ENCODE measurements at regions not wholly inside any gene's neighbourhood (a gene's known extent, or its start where the extent isn't known, plus 50 kb on each side); places are given as distances from the start of the nearest gene placed in this dataset.

DNA sequence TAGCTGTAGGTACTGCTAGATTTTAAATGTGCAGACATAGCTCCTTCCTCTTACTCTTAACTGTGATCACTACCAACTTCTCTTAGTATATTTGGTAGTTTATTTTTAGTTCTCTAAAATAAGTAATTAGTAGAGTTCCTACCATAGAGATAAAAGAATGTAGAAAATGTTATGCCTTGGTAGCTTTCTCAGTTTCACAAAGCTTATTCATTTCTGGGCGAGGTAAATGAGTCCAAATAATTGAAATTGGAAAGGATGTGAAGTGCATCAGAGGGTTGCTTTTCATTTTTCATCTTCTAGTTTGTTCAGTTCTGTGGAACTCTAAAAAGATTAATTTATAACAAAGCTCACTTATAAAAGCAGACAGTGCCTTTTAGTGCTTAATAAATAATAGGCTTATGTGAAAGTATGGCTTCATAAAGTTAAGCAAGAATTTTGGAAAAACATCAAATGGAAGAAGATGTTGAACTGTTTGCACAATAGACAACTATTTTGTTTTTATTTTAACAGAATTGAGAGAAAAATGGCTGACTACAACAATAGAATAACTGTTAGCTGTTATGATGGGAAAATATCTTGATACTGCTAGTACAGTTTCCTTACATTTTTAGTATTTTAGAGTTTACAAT lies 303.7 kb downstream of the UTRN start:
- Histone ChIP-seq H2BK120ac (replicated peaks; ENCODE audit: low read depth, low read length) (no peak overlapping the region), H3K9me3 (ENCODE audit: insufficient read depth in 2 of 2, low read depth in 1 of 2, low read length in 1 of 2) (no peaks in the 10 kb centered on the region; a peak in 1 of 4 replicates), H3K14ac (ENCODE audit: insufficient read length) (no peak overlapping the region), H3K4me2 (ENCODE audit: insufficient read depth in 1 of 2, low read depth in 2 of 2, low read length in 2 of 2) (no peak overlapping the region), H3K79me1 (ENCODE audit: low read depth, low read length) (0 out of 2 replicates have a peak, but pooled peaks cover 3% of the 10 kb centered on the region), H3K4me3 (ENCODE audit: extremely low read depth in 1 of 4, insufficient read depth in 2 of 4, low read depth in 3 of 4, low read length in 4 of 4) (no peak overlapping the region), H3K23ac (ENCODE audit: insufficient read length) (no peak overlapping the region), H3K18ac (ENCODE audit: extremely low read depth, low read length) (no peak overlapping the region), H2AFZ (ENCODE audit: low read length) (no peak overlapping the region), H3K9ac (replicated peaks in 1 of 4; ENCODE audit: extremely low read depth in 1 of 4, low read depth in 3 of 4, low read length in 3 of 4) (no peak overlapping the region), H3K79me2 (ENCODE audit: control insufficient read depth in 1 of 2, insufficient read depth in 2 of 2, low read length in 2 of 2) (peaks cover 0 to 24% of the 10 kb centered on the region in 2 experiments; a peak in 2 of 4 replicates), H2BK12ac (ENCODE audit: low read depth, low read length) (no peak overlapping the region), H2AK5ac (ENCODE audit: low read depth, low read length) (no peak overlapping the region), H3K23me2 (ENCODE audit: low read depth, low read length) (no peaks in the 10 kb centered on the region), H2BK20ac (ENCODE audit: low read length) (no peak overlapping the region), H3K56ac (replicated peaks; ENCODE audit: insufficient read length, low read depth, low read length) (no peak overlapping the region), H4K91ac (replicated peaks; ENCODE audit: insufficient read length, low read length) (no peak overlapping the region), H4K5ac (ENCODE audit: insufficient read length, low read depth, low read length) (no peak overlapping the region), H2BK15ac (ENCODE audit: low read length) (no peak overlapping the region), H2BK5ac (ENCODE audit: low read depth, low read length) (no peak overlapping the region), H3K27me3 (replicated peaks in 1 of 4; ENCODE audit: control insufficient read depth in 3 of 4, extremely low read depth in 1 of 4, insufficient read depth in 3 of 4, low read length in 3 of 4) (no peaks in the 10 kb centered on the region), H3K4me1 (replicated peaks in 1 of 4; ENCODE audit: control insufficient read depth in 3 of 4, insufficient read depth in 4 of 4, low read length in 3 of 4) (peaks cover 0 to 3% (median 1%) of the 10 kb centered on the region in 4 experiments; a peak in 4 of 7 replicates), H3K27ac (ENCODE audit: low read depth, low read length) (no peak overlapping the region), H4K20me1 (replicated peaks in 1 of 2; ENCODE audit: control insufficient read depth in 1 of 2, insufficient read depth in 2 of 2, low read length in 2 of 2) (no peaks in the 10 kb centered on the region), H3K36me3 (ENCODE audit: control insufficient read depth in 2 of 4, insufficient read depth in 4 of 4, low read length in 3 of 4) (peaks cover 0 to 17% (median 6%) of the 10 kb centered on the region in 4 experiments; a peak in 3 of 8 replicates), H3K4ac (replicated peaks; ENCODE audit: insufficient read length, low read depth, low read length) (no peak overlapping the region), H4K8ac (ENCODE audit: extremely low read depth, insufficient read depth, low read length) (no peak overlapping the region)
- FAIRE-seq (no peak), DNase-seq (ENCODE audit: low read depth in 1 of 2, low spot score in 2 of 2) (no peak)
- POLR2A ChIA-PET (ENCODE audit: partially characterized antibody) = interaction anchor here (0.6 to 1.1 kb wide), 2 partner anchors 56 to 127 kb away, joined by 3 read pairs; no protein-coding TSS in a partner anchor
- no peak for TF ChIP-seq CBX8 (IDR thresholded peaks at IDR 0.05; ENCODE audit: borderline replicate concordance, low read depth, low read length)
- no peak for TF ChIP-seq SIN3A (conservative IDR thresholded peaks at IDR 0.05 in 1 of 2, IDR thresholded peaks at IDR 0.05 in 1 of 2; ENCODE audit: low read depth in 1 of 2, low read length in 2 of 2)
- TF ChIP-seq, protein P1, sequence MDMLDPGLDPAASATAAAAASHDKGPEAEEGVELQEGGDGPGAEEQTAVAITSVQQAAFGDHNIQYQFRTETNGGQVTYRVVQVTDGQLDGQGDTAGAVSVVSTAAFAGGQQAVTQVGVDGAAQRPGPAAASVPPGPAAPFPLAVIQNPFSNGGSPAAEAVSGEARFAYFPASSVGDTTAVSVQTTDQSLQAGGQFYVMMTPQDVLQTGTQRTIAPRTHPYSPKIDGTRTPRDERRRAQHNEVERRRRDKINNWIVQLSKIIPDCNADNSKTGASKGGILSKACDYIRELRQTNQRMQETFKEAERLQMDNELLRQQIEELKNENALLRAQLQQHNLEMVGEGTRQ (IDR thresholded peaks at IDR 0.05; ENCODE audit: low read length) = no peak
- TF ChIP-seq SUZ12 (IDR thresholded peaks at IDR 0.05; ENCODE audit: low read length) = no peak
- TF ChIP-seq KDM4A (IDR thresholded peaks at IDR 0.05; ENCODE audit: low read depth, low read length, severe bottlenecking) = no peak
- no peak for TF ChIP-seq MAFK (IDR thresholded peaks at IDR 0.05; ENCODE audit: low read depth, low read length)
- TF ChIP-seq JUND (IDR thresholded peaks at IDR 0.05; ENCODE audit: low read length) = no peak
- no peak for TF ChIP-seq NRF1 (IDR thresholded peaks at IDR 0.05; ENCODE audit: low read depth, low read length)
- TF ChIP-seq RXRA (IDR thresholded peaks at IDR 0.05; ENCODE audit: insufficient read depth, low read depth, low read length) = no peak
- 87% methylated on average over 1 of the region's 1 CpG; no CpG with 5 or more reads in 1 of the 2 experiments for WGBS, 2 experiments (ENCODE audit: extremely low coverage in 1 of 2, insufficient coverage in 1 of 2, insufficient read length in 1 of 2, insufficient replicate concordance in 2 of 2, low coverage in 1 of 2, low lambda C conversion rate in 2 of 2, missing lambda C conversion rate in 1 of 2)
- CTCF ChIA-PET (ENCODE audit: partially characterized antibody) = interaction anchor here (0.6 to 1.5 kb wide), 5 partner anchors 45 to 1021 kb away, joined by 3 to 6 read pairs (median 4); no protein-coding TSS in a partner anchor

All from H1 (cell line).